Mucosa of gallbladder (tissue), 1 donor: ENCODE measurements at regions not wholly inside any gene's neighbourhood (a gene's known extent, or its start where the extent isn't known, plus 50 kb on each side); places are given as distances from the start of the nearest gene placed in this dataset.

ENCODE experiments used
- DNase-seq: peaks from one replicate; pipeline ENCODE4 v3.0.0-alpha.2; 2020; ENCODE audit warnings: low spot score
- donor health status: DM: no; HTN: no; CAD: no.

DNA sequence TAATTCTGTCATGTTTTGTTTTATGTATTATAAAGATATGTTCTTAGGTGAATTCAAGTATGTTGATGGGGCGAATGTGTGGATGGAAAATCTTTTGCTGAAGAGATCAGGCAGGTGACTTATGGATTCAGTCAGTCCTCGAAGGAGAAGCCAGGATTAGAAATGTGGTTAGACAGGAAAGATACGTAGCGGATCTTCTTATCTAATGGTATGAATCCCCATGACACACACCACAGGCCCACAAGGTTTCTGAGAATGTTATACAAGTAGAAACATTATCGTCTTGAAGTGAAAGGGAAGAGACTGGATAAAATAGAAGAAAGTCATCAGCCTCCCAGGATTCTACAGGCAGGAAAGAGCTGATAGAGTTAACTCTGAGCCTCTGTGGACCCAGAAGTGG, 69.0 kb upstream of the RFXAP start:
- no peak for DNase-seq

DNA sequence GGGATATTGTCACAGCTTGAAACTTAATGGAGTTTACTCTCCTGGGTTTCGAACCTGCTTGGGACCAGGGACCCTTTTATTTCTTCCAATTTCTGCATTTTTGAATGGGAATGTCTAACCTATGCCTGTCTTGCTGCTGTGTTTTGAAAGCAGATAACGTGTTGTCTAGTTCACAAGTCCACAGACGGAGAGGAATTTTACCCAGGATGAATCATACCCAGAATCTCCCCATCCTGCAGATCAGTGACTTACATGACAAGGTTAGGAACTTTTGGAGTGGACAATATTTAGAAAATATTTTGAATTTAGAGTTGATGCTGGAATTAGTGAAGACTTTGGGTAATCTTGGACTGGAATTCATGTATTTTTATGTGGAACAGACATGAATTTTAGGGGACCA, 68.6 kb upstream of the RFXAP start:
- DNase-seq = no peak

DNA sequence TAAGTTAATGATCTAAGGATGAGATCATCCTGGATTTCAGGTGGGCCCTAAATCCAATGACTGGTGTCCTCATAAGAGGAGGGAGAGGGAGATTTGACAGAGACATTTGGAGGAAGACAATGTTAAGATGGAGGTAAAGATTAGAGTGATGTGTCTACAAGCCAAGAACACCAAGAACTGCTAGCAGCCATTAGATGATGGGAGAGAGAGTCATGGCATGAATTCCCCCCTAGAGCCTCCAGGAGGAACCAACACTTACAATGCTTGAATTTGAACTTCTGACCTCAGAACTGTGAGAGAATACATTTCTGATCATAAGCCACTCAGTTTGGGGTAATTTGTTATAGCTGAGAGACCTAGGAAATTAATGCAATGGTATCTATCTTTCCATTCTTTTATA, 68.1 kb upstream of the RFXAP start:
- DNase-seq = no peak

DNA sequence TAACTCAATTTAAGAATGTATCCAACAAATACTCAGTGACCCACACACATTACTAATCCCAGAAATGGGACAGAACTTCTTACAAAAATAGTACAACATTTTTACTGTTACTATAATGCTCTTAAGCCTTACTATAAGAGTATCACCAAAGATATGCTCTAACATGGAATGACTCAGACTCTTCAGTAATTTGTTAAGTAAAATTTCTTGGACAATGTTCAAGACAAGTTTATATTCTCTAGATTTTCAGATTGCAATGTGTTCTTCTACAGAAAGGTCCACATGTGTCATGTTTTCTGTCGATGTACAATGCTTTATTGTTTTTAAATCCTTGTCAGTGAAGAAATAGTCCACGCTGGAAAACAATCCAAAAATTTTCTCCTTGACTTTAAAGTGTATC, 66.3 kb upstream of the RFXAP start:
- DNase-seq = no peak

DNA sequence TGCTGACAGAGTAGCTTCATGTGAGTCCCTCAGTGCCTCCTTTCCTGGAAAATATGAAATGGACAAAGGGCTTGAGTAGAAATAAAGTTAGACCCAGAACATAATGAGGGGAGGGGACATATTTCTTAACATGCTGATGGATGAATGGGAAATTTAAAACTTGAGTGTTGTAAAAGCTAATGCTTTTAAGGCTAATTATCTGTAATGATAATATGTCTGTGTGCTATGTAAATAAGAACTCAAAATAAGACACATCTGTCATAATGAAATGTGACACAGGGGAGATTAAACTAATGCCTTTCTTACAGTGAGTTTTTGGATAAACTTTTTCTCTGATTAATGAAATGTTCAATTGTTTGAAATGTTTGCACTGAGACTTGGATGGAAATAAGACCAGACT, 65.8 kb upstream of the RFXAP start:
- no peak for DNase-seq

DNA sequence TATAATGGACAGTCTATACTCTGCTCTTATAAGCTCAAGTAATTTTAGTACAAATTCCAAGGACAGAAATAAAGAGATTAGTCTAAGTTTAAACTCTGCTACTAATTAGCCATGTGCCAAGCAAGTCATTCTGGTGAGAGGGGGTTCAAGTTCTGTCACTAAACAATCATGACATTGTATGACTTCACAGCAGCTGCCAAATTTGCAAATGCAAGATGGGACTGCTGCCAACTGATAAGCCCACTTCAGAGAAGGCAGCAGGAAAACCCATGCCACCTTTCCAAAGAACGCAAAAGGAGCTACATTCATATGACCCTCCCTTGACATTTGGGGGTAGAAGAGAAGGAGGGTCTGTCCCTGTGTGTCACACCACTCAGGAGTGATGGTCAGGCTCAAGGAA, 60.7 kb upstream of the RFXAP start:
- peak; percentile 21 for DNase-seq

DNA sequence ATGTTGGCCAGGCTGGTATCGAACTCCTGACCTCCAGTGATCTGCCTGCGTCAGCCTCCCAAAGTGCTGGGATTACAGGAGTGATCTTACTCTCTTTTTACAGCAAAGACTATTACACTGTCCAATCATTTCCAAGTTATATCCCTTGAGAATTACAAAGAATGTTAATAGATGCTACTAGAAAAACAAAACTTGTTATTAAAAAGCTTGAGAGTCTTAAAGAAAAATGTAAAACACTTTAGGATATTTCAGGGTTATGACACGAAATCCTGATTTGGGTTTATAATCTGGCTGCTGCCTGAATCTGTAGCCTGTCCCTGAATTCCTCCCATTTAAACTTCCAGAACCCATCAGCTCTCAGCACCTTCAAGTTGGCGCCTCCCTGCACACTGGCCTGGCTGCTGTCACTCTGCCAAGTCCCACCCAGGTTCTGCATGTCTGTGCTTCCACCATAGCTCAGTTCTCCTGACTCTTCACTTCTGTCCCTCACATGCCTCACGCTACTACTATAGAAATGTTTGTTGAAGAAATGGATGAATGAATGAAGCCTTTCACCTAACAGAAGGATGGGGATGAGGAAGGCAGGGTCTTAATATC, 55.8 kb upstream of the RFXAP start:
- no peak for DNase-seq

DNA sequence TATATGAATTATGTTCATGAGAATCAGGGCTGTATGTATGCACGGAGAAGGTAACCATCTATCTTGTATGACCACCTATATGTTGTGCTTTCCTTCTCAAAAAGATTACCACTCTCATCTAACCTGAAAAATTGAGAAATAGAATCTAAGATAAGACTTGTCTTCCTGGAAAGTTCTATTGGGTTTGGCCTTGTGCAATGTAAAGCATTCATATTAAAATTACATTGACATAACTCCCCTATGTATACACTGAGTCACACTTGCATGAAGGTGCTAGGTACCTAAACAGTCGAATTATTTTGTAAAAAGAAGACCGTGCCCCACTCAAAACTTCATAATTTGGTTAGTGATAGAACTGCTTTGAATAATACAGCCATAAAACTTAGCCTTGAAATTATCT, 54.5 kb upstream of the RFXAP start:
- DNase-seq = no peak

DNA sequence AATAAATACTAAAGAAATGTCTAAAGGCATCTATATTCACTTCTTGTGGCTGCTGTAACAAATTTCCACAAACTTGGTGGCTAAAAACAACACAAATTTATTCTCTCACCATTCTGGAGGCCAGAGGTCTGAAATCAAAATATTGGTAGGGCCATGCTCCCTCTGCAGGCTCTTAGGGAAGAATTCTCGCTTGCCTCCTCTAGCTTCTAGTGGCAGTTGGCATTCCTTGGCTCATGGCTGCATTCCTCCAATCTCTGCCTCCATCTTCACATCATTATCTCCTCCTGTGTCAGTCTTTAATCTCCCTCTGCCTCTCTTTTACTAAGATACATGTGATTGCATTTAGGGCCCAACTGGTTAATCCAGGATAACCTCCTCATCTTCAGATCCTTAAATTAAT, 54.1 kb upstream of the RFXAP start:
- no peak for DNase-seq

DNA sequence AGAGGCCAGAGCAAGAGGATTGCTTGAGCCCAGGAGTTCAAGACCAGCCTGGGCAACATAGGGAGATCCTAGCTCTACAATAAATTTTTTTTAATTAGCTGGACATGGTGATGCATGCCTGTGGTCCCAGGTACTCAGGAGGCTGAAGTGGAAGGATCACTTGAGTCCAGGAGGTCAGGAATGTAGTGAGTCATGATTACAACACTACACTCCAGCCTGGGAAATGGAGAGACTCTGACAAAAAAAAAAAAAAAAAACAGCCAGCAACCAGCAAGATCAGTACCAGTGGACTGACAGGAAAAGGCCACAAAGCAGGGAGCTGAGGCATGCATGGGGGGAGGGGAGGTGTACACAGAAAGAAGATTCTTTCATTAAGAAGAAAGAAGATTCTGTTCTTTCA, 52.7 kb upstream of the RFXAP start:
- DNase-seq = no peak

DNA sequence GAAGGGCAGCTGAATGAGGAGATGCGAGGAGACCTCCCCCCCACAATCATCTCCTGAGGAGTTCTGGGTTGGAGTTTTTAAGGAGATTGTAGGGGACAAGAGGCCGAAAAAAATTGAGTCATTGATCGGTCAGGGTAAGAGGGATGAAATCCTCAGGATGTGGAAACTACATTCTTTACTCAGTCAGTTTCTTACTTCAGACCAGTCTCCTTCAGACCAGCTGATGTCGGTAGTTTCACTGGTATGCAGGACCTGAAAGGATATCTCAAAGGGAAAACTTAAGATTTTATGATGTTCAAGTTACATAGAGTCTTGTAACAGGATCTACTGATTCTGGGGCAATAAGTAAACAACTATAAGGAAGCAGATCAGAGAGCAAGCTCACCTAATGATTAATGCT, 51.7 kb upstream of the RFXAP start:
- DNase-seq = no peak

DNA sequence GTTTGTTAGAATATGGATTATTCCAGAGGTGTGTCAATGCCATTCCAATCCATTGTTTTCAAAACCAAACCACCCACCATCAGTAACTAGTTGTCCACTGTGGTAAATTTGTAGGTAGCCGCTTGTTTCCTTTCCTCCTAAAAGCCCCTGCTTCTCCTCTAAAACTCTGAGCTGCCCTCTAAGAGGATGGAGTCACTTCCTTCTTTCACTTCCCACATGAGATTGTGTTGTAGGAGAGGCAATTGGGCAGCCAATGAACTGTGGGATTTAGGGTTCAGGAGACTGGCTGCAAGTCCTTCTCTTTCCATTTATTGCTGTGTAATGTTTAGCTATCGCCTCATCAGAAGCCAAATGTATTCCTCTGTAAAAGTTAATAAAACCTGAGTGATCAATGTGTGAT, 49.9 kb upstream of the RFXAP start:
- DNase-seq = no peak
